B cell (primary cell): ENCODE measurements at regions not wholly inside any gene's neighbourhood (a gene's known extent, or its start where the extent isn't known, plus 50 kb on each side); places are given as distances from the start of the nearest gene placed in this dataset.

Source experiments
- CTCF ChIP-seq: fragments of 200-600 bp; IDR thresholded peaks from one replicate; pipeline ENCODE4 v1.8.0; 2022; ENCODE audit warnings: antibody characterized with exemption, mild to moderate bottlenecking
- EZH2 ChIP-seq: IDR thresholded peaks from 2 replicates; pipeline ENCODE4 v1.6.1; 2012; ENCODE audit warnings: borderline replicate concordance, low read depth, mild to moderate bottlenecking, moderate library complexity, low read length; ENCODE audit not compliant: insufficient read depth, poor library complexity, severe bottlenecking

- no peak for TF ChIP-seq CTCF
- no peak for TF ChIP-seq EZH2
Measured at GRCh38 chr1:227378181-227378580, 59.9 kb upstream of the CDC42BPA start.
